HUES48 (cell line): ENCODE measurements at regions not wholly inside any gene's neighbourhood (a gene's known extent, or its start where the extent isn't known, plus 50 kb on each side); places are given as distances from the start of the nearest gene placed in this dataset.

Experiments used
- H3K27ac ChIP-seq: one replicate; pipeline ENCODE4 v1.7.0; 2013; ENCODE audit warnings: low read depth, low read length, inconsistent platforms
- H3K27me3 ChIP-seq: 2 replicates; pipeline ENCODE4 v1.6.1; 2013; ENCODE audit warnings: mild to moderate bottlenecking, low read length; ENCODE audit not compliant: control insufficient read depth, insufficient read depth
- H3K36me3 ChIP-seq: 2 replicates; pipeline ENCODE4 v1.6.1; 2013; ENCODE audit warnings: low read length; ENCODE audit not compliant: control insufficient read depth, insufficient read depth
- H3K4me1 ChIP-seq: 2 replicates; pipeline ENCODE4 v1.6.1; 2013; ENCODE audit warnings: mild to moderate bottlenecking, low read length; ENCODE audit not compliant: control insufficient read depth, insufficient read depth
- H3K4me3 ChIP-seq: 2 replicates; pipeline ENCODE4 v1.5.1; 2013; ENCODE audit warnings: mild to moderate bottlenecking, low read depth, low read length
- H3K9ac ChIP-seq: 2 replicates; pipeline ENCODE4 v1.6.1; 2013; ENCODE audit warnings: mild to moderate bottlenecking, low read depth, low read length, moderate library complexity
- H3K9me3 ChIP-seq: 2 replicates; pipeline ENCODE4 v1.6.1; 2013; ENCODE audit warnings: low read length; ENCODE audit not compliant: control insufficient read depth, insufficient read depth

DNA sequence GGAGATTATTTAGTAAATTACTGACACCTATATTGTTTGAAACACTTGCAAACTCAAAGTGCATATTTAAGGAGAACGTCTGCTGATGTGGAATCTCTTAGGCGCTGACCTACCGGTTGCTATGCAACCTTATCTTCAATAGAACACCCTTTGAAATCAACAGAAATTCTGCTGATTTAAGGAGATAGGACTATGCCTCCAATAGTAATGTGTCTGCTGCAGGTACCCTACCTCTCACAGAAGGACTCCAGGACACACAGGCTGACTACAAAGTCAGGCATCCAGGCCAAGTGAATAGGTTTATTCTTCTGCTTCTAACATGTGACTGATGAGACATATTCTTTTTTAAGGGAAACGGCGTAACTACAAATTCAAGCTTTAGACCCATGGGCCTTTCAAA, 311.7 kb downstream of the CBLN4 start:
- Histone ChIP-seq H3K27me3 (no peaks in the 10 kb centered on the region), H3K9me3 (no peaks in the 10 kb centered on the region), H3K36me3 (no peaks in the 10 kb centered on the region), H3K27ac (no peak overlapping the region), H3K4me1 (no peaks in the 10 kb centered on the region), H3K4me3 (no peak overlapping the region), H3K9ac (no peak overlapping the region)

DNA sequence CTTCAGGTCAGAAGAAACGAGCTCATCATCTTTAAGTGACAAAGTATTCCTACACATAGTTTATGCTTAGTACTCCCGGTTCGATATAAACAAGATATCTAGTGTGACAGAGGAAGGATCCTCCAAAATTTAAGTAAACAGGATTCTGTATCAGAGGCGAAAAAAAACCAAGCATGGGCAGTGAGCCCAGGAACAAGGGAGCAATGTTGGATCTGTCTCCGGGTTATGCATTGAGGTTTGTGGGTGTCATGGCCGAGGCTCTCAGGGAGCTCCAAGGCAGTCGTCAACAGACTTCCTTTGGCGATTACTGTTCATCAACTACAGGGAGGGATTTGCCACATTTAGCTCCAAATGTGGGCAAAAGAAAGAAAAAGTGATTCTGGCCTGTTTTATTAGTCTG, 319.5 kb downstream of the CBLN4 start:
- no peaks in the 10 kb centered on the region for H3K36me3 ChIP-seq
- no peak overlapping the region for H3K4me3 ChIP-seq
- H3K9me3 ChIP-seq, result no peaks in the 10 kb centered on the region
- H3K4me1 ChIP-seq, result peaks cover 11% of the 10 kb centered on the region
- H3K27ac ChIP-seq, result no peak overlapping the region
- no peaks in the 10 kb centered on the region for H3K27me3 ChIP-seq
- no peak overlapping the region for H3K9ac ChIP-seq

DNA sequence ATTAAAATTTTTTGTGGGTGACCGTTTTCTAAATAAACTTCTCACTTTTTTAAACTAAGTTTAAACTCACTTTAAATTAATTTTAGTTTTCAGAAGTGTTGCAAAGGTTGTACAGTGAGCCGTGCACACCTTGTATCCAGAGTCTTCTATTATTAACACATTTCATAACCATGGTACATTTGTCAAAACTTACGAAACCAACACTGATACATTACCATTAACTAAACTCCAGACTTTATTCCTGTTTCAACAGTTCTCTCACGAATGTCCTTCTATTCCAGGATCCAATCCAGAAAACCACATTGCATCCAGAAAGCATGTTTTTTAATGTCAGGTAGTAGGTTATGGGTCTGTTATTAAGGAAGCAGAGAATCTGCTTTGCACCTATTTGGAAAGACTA, 319.9 kb downstream of the CBLN4 start:
- Histone ChIP-seq H3K36me3 (no peaks in the 10 kb centered on the region), H3K4me1 (peaks cover 11% of the 10 kb centered on the region), H3K9me3 (no peaks in the 10 kb centered on the region), H3K4me3 (no peak overlapping the region), H3K27me3 (no peaks in the 10 kb centered on the region), H3K27ac (no peak overlapping the region), H3K9ac (no peak overlapping the region)

DNA sequence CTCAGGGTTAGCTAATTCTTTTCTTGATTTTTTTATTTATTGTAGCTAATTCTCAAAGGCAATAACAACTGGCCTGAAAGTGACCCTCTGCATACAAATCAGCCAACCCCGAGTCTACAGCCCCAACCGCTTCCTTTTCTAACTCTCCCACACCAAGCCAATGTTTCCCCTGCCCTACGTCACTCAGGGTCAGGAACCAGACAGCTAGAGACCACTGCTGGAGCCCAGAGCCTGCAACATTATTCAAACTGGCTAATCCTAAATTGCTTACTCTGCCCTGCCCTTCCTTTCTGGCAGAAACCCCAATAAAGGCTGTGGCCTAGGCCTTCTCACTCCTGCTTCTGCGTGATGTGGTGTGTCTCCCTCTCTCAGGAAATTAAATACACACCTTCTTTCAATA, 320.7 kb downstream of the CBLN4 start:
- Histone ChIP-seq H3K9ac (no peak overlapping the region), H3K27ac (no peak overlapping the region), H3K4me3 (no peak overlapping the region), H3K4me1 (peaks cover 11% of the 10 kb centered on the region), H3K27me3 (no peaks in the 10 kb centered on the region), H3K36me3 (no peaks in the 10 kb centered on the region), H3K9me3 (no peaks in the 10 kb centered on the region)

DNA sequence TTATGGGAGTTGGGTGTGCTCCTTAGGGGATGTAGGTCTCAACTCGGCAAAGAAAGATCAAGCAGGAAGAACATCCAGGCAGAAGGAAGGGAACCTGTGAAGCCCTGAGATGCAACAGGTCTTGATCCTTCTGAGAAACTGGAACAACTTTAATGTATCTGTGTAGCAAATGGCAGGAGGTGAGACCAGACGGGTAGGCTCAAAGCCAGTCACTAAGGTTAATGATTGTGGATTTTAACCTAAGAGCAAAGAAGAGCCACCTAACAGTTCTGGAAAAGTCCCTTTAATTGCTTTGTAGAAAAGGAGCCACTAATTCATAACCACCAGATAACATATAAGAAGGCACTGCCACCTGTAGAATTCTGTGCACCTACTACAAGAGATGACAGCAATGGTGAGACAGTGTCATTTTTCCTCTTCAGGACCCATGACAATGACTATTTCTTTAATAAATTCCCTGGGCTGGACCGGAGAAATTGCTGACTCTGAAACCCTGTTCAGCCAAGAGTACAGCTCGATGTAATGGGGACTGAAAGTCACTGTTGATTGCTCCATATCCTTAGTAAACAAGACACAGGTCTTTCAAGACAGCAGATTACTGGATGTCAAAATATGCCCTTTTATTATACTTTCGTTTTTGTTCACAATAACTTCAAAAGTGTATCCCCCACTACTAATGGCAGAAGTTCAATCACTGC, 326.2 kb downstream of the CBLN4 start:
- Histone ChIP-seq H3K4me1 (peaks cover 11% of the 10 kb centered on the region), H3K36me3 (no peaks in the 10 kb centered on the region), H3K9me3 (no peaks in the 10 kb centered on the region), H3K9ac (no peak overlapping the region), H3K27me3 (no peaks in the 10 kb centered on the region), H3K4me3 (no peak overlapping the region), H3K27ac (no peak overlapping the region)

DNA sequence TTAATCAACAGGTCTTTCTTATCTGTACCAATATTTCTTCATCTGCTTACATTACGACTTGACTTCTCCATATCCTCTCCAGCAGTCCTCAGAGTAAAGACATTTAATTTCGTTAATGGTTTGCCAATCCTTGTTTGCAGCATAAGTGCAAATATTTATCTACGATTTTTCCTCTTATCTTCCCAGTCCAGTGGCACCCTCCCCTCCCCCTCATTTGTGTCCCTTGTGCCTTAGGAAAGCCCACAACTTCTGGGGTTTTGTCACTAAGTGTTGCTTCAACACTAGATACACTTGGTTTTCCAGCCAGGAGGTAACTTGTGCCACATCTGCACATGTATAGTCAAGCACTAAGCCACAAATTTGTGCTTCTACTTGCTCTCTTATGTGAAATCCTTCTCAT, 327.2 kb downstream of the CBLN4 start:
- peaks cover 11% of the 10 kb centered on the region for H3K4me1 ChIP-seq
- H3K27ac ChIP-seq, result no peak overlapping the region
- H3K9me3 ChIP-seq, result no peaks in the 10 kb centered on the region
- no peak overlapping the region for H3K4me3 ChIP-seq
- no peaks in the 10 kb centered on the region for H3K27me3 ChIP-seq
- no peaks in the 10 kb centered on the region for H3K36me3 ChIP-seq
- H3K9ac ChIP-seq, result no peak overlapping the region

DNA sequence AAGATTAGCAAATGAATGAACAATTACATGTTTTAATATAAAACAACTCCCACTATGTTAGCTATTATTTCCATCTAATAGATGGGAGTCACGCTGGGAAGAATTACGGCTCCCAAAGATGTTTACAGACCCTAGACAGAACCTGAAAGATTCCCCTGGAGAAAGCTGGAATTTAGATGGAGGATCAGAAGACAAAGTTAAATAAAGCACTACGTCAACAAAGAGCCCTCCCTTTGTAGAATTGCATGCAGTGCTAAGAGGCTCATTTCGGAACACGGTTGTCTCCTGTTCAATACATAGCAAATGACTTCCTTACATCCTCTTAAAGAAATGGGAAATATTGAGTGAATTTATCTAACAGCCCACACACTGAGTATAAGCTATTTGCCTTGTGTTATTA, 328.3 kb downstream of the CBLN4 start:
- Histone ChIP-seq H3K36me3 (no peaks in the 10 kb centered on the region), H3K9ac (no peak overlapping the region), H3K4me1 (peaks cover 6% of the 10 kb centered on the region), H3K4me3 (no peak overlapping the region), H3K9me3 (no peaks in the 10 kb centered on the region), H3K27me3 (no peaks in the 10 kb centered on the region), H3K27ac (no peak overlapping the region)

DNA sequence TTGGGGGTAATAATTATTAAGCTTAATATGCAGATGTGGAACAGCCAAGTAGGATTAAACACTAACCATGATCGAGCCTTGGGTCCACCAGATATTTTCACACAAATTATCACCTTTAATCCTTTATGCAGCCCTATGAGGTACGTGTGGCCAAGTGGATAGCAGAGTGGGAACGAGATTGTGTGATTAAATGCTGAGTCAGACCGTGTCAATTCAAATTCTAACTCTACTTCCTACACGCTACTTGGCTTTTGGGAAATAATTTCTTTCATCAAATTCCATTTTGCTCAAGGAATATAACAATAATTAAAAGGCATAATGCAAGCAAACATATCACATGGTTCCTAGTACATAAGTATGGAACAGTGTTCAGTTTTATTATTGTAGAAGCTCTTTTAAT, 329.2 kb downstream of the CBLN4 start:
- no peaks in the 10 kb centered on the region for H3K27me3 ChIP-seq
- no peaks in the 10 kb centered on the region for H3K36me3 ChIP-seq
- no peak overlapping the region for H3K4me3 ChIP-seq
- H3K9ac ChIP-seq, result no peak overlapping the region
- no peaks in the 10 kb centered on the region for H3K9me3 ChIP-seq
- H3K27ac ChIP-seq, result no peak overlapping the region
- no peaks in the 10 kb centered on the region; the same call in 1 of the 2 replicates for H3K4me1 ChIP-seq

DNA sequence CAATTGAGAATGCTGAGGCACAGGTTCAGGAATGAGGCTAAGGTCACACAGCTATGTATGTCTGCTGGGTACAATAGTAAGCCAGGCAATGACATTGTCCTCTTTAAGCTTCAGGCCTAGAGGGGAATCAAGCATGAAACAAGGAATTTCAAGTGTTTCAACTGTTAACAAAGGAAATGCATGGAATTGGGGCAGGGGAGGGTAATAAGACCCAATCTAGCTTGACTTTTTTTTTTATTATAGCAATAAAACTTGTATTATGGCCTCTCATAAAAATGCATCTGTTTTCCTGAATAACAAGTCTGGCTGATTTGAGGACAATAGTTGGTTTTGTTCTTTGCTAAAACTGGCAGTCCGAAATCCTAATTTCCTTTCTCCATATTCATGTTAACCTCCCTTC, 336.7 kb downstream of the CBLN4 start:
- no peak overlapping the region for H3K27ac ChIP-seq
- no peak overlapping the region for H3K9ac ChIP-seq
- H3K27me3 ChIP-seq, result no peaks in the 10 kb centered on the region
- H3K4me1 ChIP-seq, result 0 out of 2 replicates have a peak, but pooled peaks cover 5% of the 10 kb centered on the region
- no peaks in the 10 kb centered on the region for H3K36me3 ChIP-seq
- H3K4me3 ChIP-seq, result no peak overlapping the region
- H3K9me3 ChIP-seq, result no peaks in the 10 kb centered on the region

DNA sequence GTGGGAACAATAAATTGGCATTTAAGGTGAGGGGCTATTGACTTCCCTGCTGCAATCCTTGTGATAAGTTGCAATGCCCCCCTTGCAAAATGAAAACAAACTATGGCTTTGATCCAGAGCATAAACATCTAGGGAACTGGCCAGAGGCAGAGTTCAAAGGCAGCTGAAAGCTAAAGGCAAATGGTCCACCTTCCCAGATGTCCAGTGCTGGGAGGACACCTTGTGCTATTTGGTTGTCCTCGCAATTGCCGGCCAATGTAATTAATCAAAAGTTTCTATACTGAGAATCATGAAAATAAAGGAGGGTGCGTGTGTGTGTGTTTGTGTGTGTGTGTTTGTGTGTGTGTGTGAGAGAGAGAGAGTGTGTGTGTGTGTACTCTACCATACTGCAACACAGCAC, 337.4 kb downstream of the CBLN4 start:
- no peak overlapping the region for H3K4me3 ChIP-seq
- no peak overlapping the region for H3K27ac ChIP-seq
- H3K9ac ChIP-seq, result no peak overlapping the region
- no peaks in the 10 kb centered on the region for H3K9me3 ChIP-seq
- H3K4me1 ChIP-seq, result 0 out of 2 replicates have a peak, but pooled peaks cover 5% of the 10 kb centered on the region
- no peaks in the 10 kb centered on the region for H3K27me3 ChIP-seq
- no peaks in the 10 kb centered on the region for H3K36me3 ChIP-seq

DNA sequence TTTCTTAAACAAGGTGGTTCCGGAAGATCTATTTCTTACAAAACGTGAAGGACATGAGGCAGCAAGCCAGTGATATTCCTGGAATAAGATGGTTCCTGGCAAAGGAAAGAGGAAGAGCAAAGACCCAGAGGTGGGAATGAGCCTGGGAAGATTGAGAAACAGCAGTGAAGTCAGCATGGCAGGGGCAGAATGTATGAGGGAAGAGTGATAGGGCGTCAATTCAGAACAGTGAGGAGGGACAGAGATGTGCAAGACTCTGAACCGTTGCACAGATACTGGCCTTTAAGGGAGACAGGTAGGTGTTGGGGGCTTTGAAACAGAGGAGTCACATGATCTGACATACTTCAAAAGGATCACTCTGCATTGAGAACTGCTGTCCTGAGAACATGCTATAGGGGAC, 338.3 kb downstream of the CBLN4 start:
- Histone ChIP-seq H3K4me3 (no peak overlapping the region), H3K4me1 (peaks cover 8% of the 10 kb centered on the region; the same call in 1 of the 2 replicates), H3K27me3 (no peaks in the 10 kb centered on the region), H3K27ac (no peak overlapping the region), H3K9me3 (no peaks in the 10 kb centered on the region), H3K9ac (no peak overlapping the region), H3K36me3 (no peaks in the 10 kb centered on the region)
